HUES6 (cell line): ENCODE measurements at regions not wholly inside any gene's neighbourhood (a gene's known extent, or its start where the extent isn't known, plus 50 kb on each side); places are given as distances from the start of the nearest gene placed in this dataset.

Experiments
- H3K27ac ChIP-seq: 2 replicates; pipeline ENCODE4 v1.7.0; 2013; ENCODE audit warnings: low read depth, mild to moderate bottlenecking, low read length, inconsistent platforms
- H3K27me3 ChIP-seq: 2 replicates; pipeline ENCODE4 v1.6.1; 2013; ENCODE audit warnings: low read length; ENCODE audit not compliant: control insufficient read depth, insufficient read depth
- H3K36me3 ChIP-seq: 2 replicates; pipeline ENCODE4 v1.6.1; 2013; ENCODE audit warnings: low read length; ENCODE audit not compliant: control insufficient read depth, insufficient read depth
- H3K4me1 ChIP-seq: 2 replicates; pipeline ENCODE4 v1.6.1; 2013; ENCODE audit warnings: low read length; ENCODE audit not compliant: control insufficient read depth, insufficient read depth
- H3K4me3 ChIP-seq: 2 replicates; pipeline ENCODE4 v1.5.1; 2013; ENCODE audit warnings: low read depth, low read length
- H3K9ac ChIP-seq: one replicate; pipeline ENCODE4 v1.6.1; 2013; ENCODE audit warnings: mild to moderate bottlenecking, low read length
- H3K9me3 ChIP-seq: 2 replicates; pipeline ENCODE4 v1.6.1; 2013; ENCODE audit warnings: low read depth, low read length; ENCODE audit not compliant: control insufficient read depth, insufficient read depth

DNA sequence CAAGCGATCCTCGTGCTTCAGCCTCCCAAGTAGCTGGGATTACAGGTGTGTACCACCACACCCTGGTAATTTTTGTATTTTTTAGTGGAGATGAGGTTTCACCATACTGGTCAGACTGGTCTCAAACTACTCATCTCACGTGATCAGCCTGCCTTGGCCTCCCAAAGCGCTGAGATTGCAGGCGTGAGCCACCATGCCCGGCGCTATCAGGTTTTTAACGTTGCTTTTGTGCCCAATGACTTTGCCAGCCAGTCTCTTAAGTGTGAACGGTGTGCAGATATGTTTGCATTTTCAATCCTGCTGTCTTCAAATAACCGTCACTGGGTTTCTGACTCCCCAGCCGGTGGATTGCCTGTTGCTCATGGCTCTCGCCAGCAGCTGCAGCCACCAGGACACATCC lies 201.8 kb upstream of the PPP2R2D start:
- Histone ChIP-seq H3K9ac (no peak overlapping the region), H3K27me3 (no peaks in the 10 kb centered on the region), H3K4me3 (no peak overlapping the region), H3K36me3 (no peaks in the 10 kb centered on the region), H3K27ac (no peak overlapping the region), H3K9me3 (no peaks in the 10 kb centered on the region), H3K4me1 (no peaks in the 10 kb centered on the region)

DNA sequence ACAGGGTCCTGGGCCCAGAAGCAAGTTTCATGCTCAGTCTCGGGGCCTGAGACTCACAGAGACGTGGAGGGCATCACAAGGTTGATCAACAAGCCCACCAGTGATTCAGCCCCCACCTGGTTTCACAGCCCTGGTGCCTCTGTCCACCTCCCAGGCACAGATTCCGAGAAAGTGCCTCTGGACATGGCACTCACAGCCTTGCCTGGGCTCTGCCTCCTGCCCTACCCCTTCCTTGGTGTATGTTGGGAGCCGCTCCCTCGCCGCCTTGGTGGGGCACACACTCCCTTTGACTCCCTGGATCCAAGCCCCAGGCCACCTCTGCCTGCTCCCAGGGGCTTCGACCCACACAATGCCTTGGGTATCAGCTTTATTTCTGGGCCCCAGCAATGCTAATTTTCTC lies 200.8 kb upstream of the PPP2R2D start:
- Histone ChIP-seq H3K9me3 (no peaks in the 10 kb centered on the region), H3K9ac (no peak overlapping the region), H3K4me1 (no peaks in the 10 kb centered on the region), H3K27me3 (no peaks in the 10 kb centered on the region), H3K4me3 (no peak overlapping the region), H3K36me3 (no peaks in the 10 kb centered on the region), H3K27ac (no peak overlapping the region)

- no peaks in the 10 kb centered on the region for H3K36me3 ChIP-seq
- H3K27me3 ChIP-seq: no peaks in the 10 kb centered on the region
- no peak overlapping the region for H3K9ac ChIP-seq
- no peaks in the 10 kb centered on the region for H3K4me1 ChIP-seq
- H3K4me3 ChIP-seq: no peak overlapping the region
- no peak overlapping the region for H3K27ac ChIP-seq
- no peaks in the 10 kb centered on the region for H3K9me3 ChIP-seq
Measured at GRCh38 chr10:131700506-131700905, 200.3 kb upstream of the PPP2R2D start.

- no peak overlapping the region for H3K9ac ChIP-seq
- no peaks in the 10 kb centered on the region for H3K36me3 ChIP-seq
- H3K27me3 ChIP-seq: no peaks in the 10 kb centered on the region
- H3K27ac ChIP-seq: no peak overlapping the region
- no peaks in the 10 kb centered on the region for H3K4me1 ChIP-seq
- H3K9me3 ChIP-seq: peaks cover under 1% of the 10 kb centered on the region; the same call in 1 of the 2 replicates
- H3K4me3 ChIP-seq: no peak overlapping the region
Measured at GRCh38 chr10:131701131-131701947, 199.5 kb upstream of the PPP2R2D start.

GRCh38 chr10:131702531-131703356 lies 198.1 kb upstream of the PPP2R2D start:
- Histone ChIP-seq H3K36me3 (no peaks in the 10 kb centered on the region), H3K9me3 (peaks cover 14% of the 10 kb centered on the region), H3K4me1 (no peaks in the 10 kb centered on the region), H3K27ac (no peak overlapping the region), H3K9ac (no peak overlapping the region), H3K4me3 (no peak overlapping the region), H3K27me3 (no peaks in the 10 kb centered on the region)

DNA sequence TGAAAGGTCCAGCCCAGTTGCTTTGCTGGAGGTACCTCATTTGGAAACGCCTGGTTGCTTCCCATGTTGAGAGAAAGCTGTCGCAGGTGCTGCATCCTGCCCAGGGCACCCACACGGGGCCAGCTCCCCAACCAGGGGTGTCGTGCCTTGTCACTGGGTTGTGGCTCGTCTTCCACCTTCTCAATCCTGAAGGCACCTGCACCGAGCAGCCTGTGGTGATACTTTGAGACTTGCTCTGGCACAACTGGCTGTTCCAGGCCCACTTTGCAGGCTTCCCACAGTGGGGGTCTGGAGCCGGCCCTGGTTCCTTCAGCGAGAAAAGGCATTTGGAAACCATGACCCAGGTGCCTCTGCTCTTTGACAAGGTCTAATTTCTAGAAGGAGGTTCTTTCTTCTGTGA lies 197.3 kb upstream of the PPP2R2D start:
- no peaks in the 10 kb centered on the region for H3K36me3 ChIP-seq
- H3K9me3 ChIP-seq: peaks cover 17% of the 10 kb centered on the region
- H3K9ac ChIP-seq: no peak overlapping the region
- H3K4me1 ChIP-seq: no peaks in the 10 kb centered on the region
- no peaks in the 10 kb centered on the region for H3K27me3 ChIP-seq
- H3K27ac ChIP-seq: no peak overlapping the region
- H3K4me3 ChIP-seq: no peak overlapping the region

DNA sequence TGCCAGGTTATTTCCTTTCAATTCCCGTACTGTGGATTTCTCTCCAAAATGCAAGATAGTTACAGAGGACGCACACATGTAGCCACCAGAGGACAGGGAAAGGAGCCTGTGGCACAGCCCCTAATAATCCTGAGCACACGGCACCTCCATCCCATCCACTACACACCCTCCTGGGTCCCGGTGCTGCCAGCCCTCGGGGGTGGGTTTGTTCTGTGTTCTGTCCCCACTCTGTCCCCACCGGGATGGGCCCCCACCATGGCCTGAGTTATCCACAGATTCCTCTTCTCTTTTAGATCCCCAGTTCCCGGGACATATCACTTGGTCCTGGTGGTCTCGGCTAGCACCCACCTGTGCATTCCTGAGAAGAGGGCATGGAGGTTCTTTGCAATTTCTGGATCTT lies 196.9 kb upstream of the PPP2R2D start:
- Histone ChIP-seq H3K4me3 (no peak overlapping the region), H3K9me3 (peaks cover 17% of the 10 kb centered on the region), H3K9ac (no peak overlapping the region), H3K27me3 (no peaks in the 10 kb centered on the region), H3K36me3 (no peaks in the 10 kb centered on the region), H3K4me1 (no peaks in the 10 kb centered on the region), H3K27ac (no peak overlapping the region)

DNA sequence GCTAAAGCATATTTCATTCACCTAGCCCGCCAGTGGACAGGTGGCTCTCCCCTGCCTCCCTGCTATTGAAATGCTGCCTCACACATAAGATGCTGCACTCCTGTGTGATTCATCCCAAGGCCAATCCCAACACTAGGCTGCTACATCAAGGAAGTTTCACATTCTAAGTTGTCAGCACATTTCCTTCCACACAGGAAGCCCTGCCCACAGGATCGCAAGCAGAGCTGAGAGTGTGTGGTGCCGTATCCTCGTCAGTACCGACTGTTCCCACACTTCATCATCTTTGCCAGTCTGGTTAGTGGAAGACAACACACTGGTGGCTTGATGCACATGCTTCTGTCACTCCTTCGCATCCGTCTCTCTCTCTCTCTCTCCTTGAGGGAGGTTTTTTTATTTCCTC lies 194.3 kb upstream of the PPP2R2D start:
- H3K36me3 ChIP-seq: no peaks in the 10 kb centered on the region
- no peaks in the 10 kb centered on the region for H3K4me1 ChIP-seq
- peaks cover 17% of the 10 kb centered on the region for H3K9me3 ChIP-seq
- H3K27me3 ChIP-seq: no peaks in the 10 kb centered on the region
- H3K9ac ChIP-seq: no peak overlapping the region
- H3K4me3 ChIP-seq: no peak overlapping the region
- H3K27ac ChIP-seq: no peak overlapping the region

DNA sequence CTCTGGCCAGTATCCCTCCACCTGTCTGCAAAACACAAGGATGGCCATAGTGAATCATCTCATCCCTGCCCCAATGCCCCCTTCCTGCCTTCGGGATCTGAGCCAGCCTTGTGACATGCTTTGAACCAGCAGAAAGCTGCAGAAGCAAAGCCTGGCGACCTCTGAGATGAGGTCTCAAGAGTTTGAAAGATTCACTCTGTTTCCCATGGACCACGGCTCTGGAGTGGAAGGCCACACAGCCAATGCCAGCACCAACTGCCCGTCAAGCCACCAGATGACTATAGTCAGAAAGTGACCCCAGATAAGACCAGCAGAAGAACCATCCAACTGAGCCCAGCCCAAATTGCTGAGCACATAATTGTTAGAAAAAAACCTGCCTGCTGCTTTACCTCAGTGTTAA lies 193.9 kb upstream of the PPP2R2D start:
- Histone ChIP-seq H3K4me3 (no peak overlapping the region), H3K27ac (no peak overlapping the region), H3K4me1 (no peaks in the 10 kb centered on the region), H3K27me3 (no peaks in the 10 kb centered on the region), H3K9ac (no peak overlapping the region), H3K36me3 (no peaks in the 10 kb centered on the region), H3K9me3 (peaks cover 17% of the 10 kb centered on the region)

- no peak overlapping the region for H3K9ac ChIP-seq
- H3K4me1 ChIP-seq: no peaks in the 10 kb centered on the region
- no peak overlapping the region for H3K4me3 ChIP-seq
- peaks cover 17% of the 10 kb centered on the region for H3K9me3 ChIP-seq
- H3K27ac ChIP-seq: no peak overlapping the region
- H3K36me3 ChIP-seq: no peaks in the 10 kb centered on the region
- no peaks in the 10 kb centered on the region for H3K27me3 ChIP-seq
Measured at GRCh38 chr10:131708225-131708880, 192.5 kb upstream of the PPP2R2D start.
